ENCODE measurements at regions not wholly inside any gene's neighbourhood (a gene's known extent, or its start where the extent isn't known, plus 50 kb on each side); places are given as distances from the start of the nearest gene placed in this dataset.
A peak's percentile ranks its signal among the peaks of the same experiment; 100 is the strongest.

GRCh38 chr2:48120759-48121242 lies 193.7 kb upstream of the FOXN2 start (continued):
- TF ChIP-seq, protein P1, sequence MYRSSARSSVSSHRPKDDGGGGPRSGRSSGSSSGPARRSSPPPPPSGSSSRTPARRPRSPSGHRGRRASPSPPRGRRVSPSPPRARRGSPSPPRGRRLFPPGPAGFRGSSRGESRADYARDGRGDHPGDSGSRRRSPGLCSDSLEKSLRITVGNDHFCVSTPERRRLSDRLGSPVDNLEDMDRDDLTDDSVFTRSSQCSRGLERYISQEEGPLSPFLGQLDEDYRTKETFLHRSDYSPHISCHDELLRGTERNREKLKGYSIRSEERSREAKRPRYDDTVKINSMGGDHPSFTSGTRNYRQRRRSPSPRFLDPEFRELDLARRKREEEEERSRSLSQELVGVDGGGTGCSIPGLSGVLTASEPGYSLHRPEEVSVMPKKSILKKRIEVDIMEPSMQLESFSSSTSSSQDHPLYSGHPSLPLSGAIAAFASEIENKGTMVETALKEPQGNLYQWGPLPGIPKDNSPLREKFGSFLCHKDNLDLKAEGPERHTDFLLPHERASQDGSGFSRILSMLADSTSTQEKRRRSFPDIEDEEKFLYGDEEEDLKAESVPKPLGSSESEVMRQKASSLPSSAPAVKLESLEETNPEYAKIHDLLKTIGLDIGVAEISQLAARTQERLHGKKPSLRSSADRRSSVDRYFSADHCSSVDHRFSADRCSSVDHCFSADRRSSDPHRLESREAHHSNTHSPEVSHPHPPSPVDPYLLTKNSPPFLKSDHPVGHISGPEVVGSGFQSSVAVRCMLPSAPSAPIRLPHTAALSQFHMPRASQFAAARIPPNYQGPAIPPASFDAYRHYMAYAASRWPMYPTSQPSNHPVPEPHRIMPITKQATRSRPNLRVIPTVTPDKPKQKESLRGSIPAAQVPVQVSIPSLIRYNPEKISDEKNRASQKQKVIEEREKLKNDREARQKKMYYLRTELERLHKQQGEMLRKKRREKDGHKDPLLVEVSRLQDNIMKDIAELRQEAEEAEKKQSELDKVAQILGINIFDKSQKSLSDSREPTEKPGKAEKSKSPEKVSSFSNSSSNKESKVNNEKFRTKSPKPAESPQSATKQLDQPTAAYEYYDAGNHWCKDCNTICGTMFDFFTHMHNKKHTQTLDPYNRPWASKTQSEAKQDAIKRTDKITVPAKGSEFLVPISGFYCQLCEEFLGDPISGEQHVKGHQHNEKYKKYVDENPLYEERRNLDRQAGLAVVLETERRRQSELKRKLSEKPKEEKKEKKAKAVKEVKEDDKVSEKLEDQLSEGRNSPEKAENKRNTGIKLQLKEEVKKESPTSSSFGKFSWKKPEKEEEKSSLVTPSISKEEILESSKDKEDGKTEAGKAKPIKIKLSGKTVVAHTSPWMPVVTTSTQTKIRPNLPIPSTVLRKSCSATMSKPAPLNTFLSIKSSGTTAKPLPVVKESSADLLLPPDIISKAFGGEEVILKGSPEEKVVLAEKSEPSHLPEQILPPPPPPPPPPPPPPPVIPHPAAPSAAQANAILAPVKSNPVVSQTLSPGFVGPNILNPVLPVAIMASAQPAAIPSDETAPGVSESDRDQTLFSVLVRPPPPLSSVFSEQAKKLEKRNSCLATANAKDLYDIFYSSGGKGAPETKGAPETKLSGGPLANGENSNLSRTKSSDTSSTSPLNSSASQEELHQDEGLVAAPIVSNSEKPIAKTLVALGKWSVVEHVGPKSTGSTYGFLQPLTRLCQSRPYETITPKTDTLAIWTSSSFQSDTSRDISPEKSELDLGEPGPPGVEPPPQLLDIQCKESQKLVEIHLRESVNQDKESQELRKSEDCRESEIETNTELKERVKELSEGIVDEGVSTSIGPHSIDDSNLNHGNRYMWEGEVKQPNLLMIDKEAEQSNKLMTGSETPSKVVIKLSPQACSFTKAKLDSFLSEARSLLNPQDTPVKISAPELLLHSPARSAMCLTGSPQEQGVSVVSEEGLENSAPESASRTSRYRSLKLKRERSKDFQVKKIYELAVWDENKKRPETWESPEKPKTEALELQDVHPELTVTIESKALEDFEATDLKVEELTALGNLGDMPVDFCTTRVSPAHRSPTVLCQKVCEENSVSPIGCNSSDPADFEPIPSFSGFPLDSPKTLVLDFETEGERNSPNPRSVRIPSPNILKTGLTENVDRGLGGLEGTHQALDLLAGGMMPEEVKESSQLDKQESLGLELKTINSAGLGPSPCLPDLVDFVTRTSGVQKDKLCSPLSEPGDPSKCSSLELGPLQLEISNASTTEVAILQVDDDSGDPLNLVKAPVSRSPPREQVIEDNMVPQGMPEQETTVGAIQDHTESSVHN (IDR thresholded peaks at IDR 0.05; ENCODE audit: borderline replicate concordance in 1 of 2, low read depth in 1 of 2) = peak; percentile 86 to 89; a peak in 3 of 4 replicates
- 0 out of 2 replicates have a peak, but pooled peaks have one; percentile 37 for TF ChIP-seq ZNF175 (CRISPR knock-in tag; IDR thresholded peaks at IDR 0.05; ENCODE audit: low read depth)
- TF ChIP-seq RNF219 (CRISPR knock-in tag; IDR thresholded peaks at IDR 0.05) = no peak
- peak; percentile 69; the same call in 1 of the 2 replicates for TF ChIP-seq SMARCC2 (IDR thresholded peaks at IDR 0.05; ENCODE audit: low read depth)
- TF ChIP-seq UBTF (IDR thresholded peaks at IDR 0.05; ENCODE audit: borderline replicate concordance in 1 of 2, low read depth in 2 of 2, low read length in 2 of 2) = no peak
- TF ChIP-seq, protein P2, sequence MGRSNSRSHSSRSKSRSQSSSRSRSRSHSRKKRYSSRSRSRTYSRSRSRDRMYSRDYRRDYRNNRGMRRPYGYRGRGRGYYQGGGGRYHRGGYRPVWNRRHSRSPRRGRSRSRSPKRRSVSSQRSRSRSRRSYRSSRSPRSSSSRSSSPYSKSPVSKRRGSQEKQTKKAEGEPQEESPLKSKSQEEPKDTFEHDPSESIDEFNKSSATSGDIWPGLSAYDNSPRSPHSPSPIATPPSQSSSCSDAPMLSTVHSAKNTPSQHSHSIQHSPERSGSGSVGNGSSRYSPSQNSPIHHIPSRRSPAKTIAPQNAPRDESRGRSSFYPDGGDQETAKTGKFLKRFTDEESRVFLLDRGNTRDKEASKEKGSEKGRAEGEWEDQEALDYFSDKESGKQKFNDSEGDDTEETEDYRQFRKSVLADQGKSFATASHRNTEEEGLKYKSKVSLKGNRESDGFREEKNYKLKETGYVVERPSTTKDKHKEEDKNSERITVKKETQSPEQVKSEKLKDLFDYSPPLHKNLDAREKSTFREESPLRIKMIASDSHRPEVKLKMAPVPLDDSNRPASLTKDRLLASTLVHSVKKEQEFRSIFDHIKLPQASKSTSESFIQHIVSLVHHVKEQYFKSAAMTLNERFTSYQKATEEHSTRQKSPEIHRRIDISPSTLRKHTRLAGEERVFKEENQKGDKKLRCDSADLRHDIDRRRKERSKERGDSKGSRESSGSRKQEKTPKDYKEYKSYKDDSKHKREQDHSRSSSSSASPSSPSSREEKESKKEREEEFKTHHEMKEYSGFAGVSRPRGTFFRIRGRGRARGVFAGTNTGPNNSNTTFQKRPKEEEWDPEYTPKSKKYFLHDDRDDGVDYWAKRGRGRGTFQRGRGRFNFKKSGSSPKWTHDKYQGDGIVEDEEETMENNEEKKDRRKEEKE (IDR thresholded peaks at IDR 0.05; ENCODE audit: borderline replicate concordance in 1 of 2, control insufficient read depth in 1 of 2, low read depth in 2 of 2, low read length in 1 of 2) = no peak

Data from K562 (cell line).